GM12878 (cell line): ENCODE measurements at regions not wholly inside any gene's neighbourhood (a gene's known extent, or its start where the extent isn't known, plus 50 kb on each side); places are given as distances from the start of the nearest gene placed in this dataset.

Experiments
- EP300 ChIP-seq, 2 experiments: fragments of 150-350 bp in 1 of 2; IDR thresholded peaks; 2 replicates each; pipeline ENCODE4 v1.6.1; 2011 to 2012; ENCODE audit warnings: low read depth in 2 of 2, low read length in 2 of 2, borderline replicate concordance in 1 of 2, improper control_type of control experiment in 1 of 2, inconsistent platforms in 1 of 2; ENCODE audit not compliant: control insufficient read depth in 1 of 2
- ESRRA ChIP-seq: IDR thresholded peaks from 2 replicates; pipeline ENCODE4 v1.6.1; 2012; ENCODE audit warnings: mild to moderate bottlenecking, low read length, improper control_type of control experiment
- JUND ChIP-seq: IDR thresholded peaks from 2 replicates; pipeline ENCODE4 v1.6.1; 2012; ENCODE audit warnings: low read depth, mild to moderate bottlenecking, low read length, improper control_type of control experiment, moderate library complexity
- MAX ChIP-seq: IDR thresholded peaks from 2 replicates; pipeline ENCODE4 v1.6.1; 2012; ENCODE audit warnings: low read depth, low read length, improper control_type of control experiment
- NFIC ChIP-seq: IDR thresholded peaks from 2 replicates; pipeline ENCODE4 v1.6.1; 2012; ENCODE audit warnings: low read depth, mild to moderate bottlenecking, inconsistent platforms, low read length, moderate library complexity
- SIN3A ChIP-seq: IDR thresholded peaks from 2 replicates; pipeline ENCODE4 v1.6.1; 2012; ENCODE audit warnings: low read depth, low read length, improper control_type of control experiment
- TCF12 ChIP-seq: IDR thresholded peaks from 2 replicates; pipeline ENCODE4 v1.6.1; 2011; ENCODE audit warnings: low read depth, mild to moderate bottlenecking, low read length
- TF ChIP-seq, protein P1 (sequence below), 3 experiments: IDR thresholded peaks in 2 of 3; conservative IDR thresholded peaks in 1 of 3; 2 replicates each; pipeline ENCODE4 v1.5.1; 2011; ENCODE audit warnings: low read depth in 3 of 3, low read length in 3 of 3, mild to moderate bottlenecking in 3 of 3, control low read depth in 2 of 3, moderate library complexity in 2 of 3, inconsistent platforms in 1 of 3, mixed read lengths in 1 of 3; ENCODE audit not compliant: control insufficient read depth in 2 of 3, insufficient read depth in 1 of 3; ENCODE audit errors: extremely low read depth in 1 of 3

DNA sequence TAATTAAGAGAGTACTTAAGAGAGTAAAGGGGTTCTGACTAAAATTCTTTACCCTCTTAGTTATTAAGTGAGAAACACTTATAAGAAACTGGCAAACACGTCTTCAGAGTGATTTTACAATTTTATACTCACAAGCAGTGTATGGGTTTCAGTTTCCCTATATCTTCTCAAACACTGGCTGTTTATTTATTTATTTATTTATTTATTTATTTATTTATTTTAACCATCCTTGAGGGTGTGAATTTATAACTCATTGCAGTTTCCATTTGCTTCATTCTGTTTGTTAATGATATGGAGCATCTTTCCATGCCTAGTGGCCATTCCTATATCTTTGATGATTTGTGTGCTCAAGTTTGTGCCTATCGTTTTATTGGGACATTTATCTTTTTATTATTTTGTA lies 68.0 kb upstream of the SGCD start:
- TF ChIP-seq NFIC = no peak
- TF ChIP-seq, protein P1, sequence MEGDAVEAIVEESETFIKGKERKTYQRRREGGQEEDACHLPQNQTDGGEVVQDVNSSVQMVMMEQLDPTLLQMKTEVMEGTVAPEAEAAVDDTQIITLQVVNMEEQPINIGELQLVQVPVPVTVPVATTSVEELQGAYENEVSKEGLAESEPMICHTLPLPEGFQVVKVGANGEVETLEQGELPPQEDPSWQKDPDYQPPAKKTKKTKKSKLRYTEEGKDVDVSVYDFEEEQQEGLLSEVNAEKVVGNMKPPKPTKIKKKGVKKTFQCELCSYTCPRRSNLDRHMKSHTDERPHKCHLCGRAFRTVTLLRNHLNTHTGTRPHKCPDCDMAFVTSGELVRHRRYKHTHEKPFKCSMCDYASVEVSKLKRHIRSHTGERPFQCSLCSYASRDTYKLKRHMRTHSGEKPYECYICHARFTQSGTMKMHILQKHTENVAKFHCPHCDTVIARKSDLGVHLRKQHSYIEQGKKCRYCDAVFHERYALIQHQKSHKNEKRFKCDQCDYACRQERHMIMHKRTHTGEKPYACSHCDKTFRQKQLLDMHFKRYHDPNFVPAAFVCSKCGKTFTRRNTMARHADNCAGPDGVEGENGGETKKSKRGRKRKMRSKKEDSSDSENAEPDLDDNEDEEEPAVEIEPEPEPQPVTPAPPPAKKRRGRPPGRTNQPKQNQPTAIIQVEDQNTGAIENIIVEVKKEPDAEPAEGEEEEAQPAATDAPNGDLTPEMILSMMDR (IDR thresholded peaks at IDR 0.05 in 2 of 3, conservative IDR thresholded peaks at IDR 0.05 in 1 of 3; ENCODE audit: control insufficient read depth in 2 of 3, extremely low read depth in 1 of 3, insufficient read depth in 1 of 3, low read depth in 3 of 3, low read length in 3 of 3) = no peak
- no peak for TF ChIP-seq JUND
- no peak for TF ChIP-seq MAX
- no peak for TF ChIP-seq TCF12
- no peak for TF ChIP-seq ESRRA
- no peak for TF ChIP-seq SIN3A
- TF ChIP-seq EP300 (IDR thresholded peaks at IDR 0.05; ENCODE audit: borderline replicate concordance in 1 of 2, control insufficient read depth in 1 of 2, low read depth in 2 of 2, low read length in 2 of 2) = no peak
